Neutrophil (primary cell): ENCODE measurements at regions not wholly inside any gene's neighbourhood (a gene's known extent, or its start where the extent isn't known, plus 50 kb on each side); places are given as distances from the start of the nearest gene placed in this dataset.

Experiments used
- H3K27ac ChIP-seq: fragments of 200-600 bp; sonication (generic); 2 replicates; pipeline ENCODE4 v1.5.1; 2016; ENCODE audit warnings: mild to moderate bottlenecking, moderate library complexity
- H3K27me3 ChIP-seq: fragments of 200-600 bp; sonication (generic); 2 replicates; pipeline ENCODE4 v1.6.0; 2016; ENCODE audit warnings: mild to moderate bottlenecking
- H3K36me3 ChIP-seq: fragments of 200-600 bp; sonication (generic); 2 replicates; pipeline ENCODE4 v1.5.1; 2017
- H3K4me1 ChIP-seq, 2 experiments: fragments of 200-600 bp in 1 of 2; sonication (generic) in 1 of 2; 1 replicate in 1 of 2; 2 replicates in 1 of 2; pipeline versions ENCODE4 v1.5.1 to v1.6.1; 2013 to 2016; ENCODE audit warnings: low read depth in 1 of 2, low read length in 1 of 2, mild to moderate bottlenecking in 1 of 2, moderate library complexity in 1 of 2; ENCODE audit not compliant: control insufficient read depth in 1 of 2, insufficient read depth in 1 of 2
- H3K4me3 ChIP-seq, 2 experiments: fragments of 200-600 bp in 1 of 2; sonication (generic) in 1 of 2; 1 replicate in 1 of 2; 2 replicates in 1 of 2; pipeline ENCODE4 v1.5.1; 2013 to 2016; ENCODE audit warnings: low read depth in 1 of 2, low read length in 1 of 2, mild to moderate bottlenecking in 1 of 2, moderate library complexity in 1 of 2
- H3K9me3 ChIP-seq: fragments of 200-600 bp; sonication (generic); 2 replicates; pipeline ENCODE4 v1.5.1; 2016
- CTCF ChIP-seq: fragments of 200-600 bp; sonication (generic); IDR thresholded peaks from 2 replicates; pipeline ENCODE4 v1.5.1; 2016; ENCODE audit warnings: antibody characterized with exemption

GRCh38 chr3:13210221-13210975 lies 137.2 kb upstream of the IQSEC1 start:
- Histone ChIP-seq H3K36me3 (no peaks in the 10 kb centered on the region), H3K9me3 (no peaks in the 10 kb centered on the region), H3K27me3 (peaks cover 22% of the 10 kb centered on the region), H3K4me3 (no peak overlapping the region), H3K27ac (no peak overlapping the region), H3K4me1 (no peaks in the 10 kb centered on the region)
- TF ChIP-seq CTCF, result no peak

DNA sequence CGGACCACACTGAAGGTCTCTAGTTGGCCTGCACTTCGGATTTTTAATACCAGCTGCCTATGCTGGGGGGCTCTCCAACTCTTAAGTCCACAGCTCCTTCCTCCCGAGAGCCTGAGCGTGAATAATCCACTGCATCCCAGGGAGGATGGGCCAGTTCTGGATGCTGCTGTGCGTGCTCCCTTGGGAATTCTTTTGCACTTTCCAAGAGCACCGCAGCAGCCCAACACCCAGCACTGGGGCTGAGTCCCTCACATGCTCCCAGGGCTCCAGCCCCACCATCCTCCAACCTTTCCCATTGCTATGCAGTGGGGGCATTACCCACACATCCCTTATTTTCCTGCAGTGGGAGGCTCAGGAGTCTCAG lies 136.4 kb upstream of the IQSEC1 start:
- Histone ChIP-seq H3K9me3 (no peaks in the 10 kb centered on the region), H3K27me3 (peaks cover 30% of the 10 kb centered on the region), H3K4me3 (no peak overlapping the region), H3K4me1 (no peaks in the 10 kb centered on the region), H3K36me3 (no peaks in the 10 kb centered on the region), H3K27ac (no peak overlapping the region)
- TF ChIP-seq CTCF, result no peak

GRCh38 chr3:13208706-13209633 lies 135.7 kb upstream of the IQSEC1 start:
- no peak overlapping the region for H3K4me3 ChIP-seq
- H3K36me3 ChIP-seq, result no peaks in the 10 kb centered on the region
- no peaks in the 10 kb centered on the region for H3K9me3 ChIP-seq
- H3K27ac ChIP-seq, result no peak overlapping the region
- H3K27me3 ChIP-seq, result peaks cover 33% of the 10 kb centered on the region
- TF ChIP-seq CTCF, result no peak
- H3K4me1 ChIP-seq, result no peaks in the 10 kb centered on the region

DNA sequence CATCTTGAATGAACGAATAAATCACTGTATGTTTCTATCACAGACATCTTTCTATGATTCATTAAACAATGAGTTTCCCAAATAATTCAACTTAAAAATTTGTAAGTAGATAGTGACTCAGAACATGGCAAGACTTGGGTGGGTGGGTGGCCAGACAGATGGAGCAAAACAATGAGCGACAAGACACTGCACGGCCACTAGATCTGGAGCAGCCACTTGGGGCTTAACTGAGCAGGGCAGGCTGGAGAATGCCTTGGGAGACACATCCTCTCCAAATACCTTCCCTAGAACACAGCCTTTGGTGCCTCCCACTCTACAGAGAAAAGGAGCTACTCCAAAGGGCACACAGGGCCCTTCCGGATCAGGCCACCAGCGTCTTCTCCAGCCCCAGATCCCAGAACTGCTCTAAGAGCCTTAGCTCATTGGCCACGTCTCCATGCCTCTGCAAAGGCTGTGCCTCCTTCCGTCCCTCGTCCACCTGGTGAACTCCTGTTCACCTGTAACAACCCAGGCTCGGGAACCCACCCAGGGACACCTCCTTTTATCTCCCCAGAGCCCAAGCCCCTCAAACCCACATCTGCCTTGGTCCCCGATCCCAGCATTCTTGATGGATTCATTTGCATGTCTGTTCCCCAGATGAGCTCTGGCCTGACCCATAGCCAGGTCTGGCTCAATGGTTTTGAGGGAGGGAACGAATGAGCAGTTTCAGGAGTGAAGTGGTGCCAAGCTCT lies 134.9 kb upstream of the IQSEC1 start:
- H3K27me3 ChIP-seq, result peaks cover 42% of the 10 kb centered on the region
- no peak overlapping the region for H3K27ac ChIP-seq
- H3K36me3 ChIP-seq, result no peaks in the 10 kb centered on the region
- no peak overlapping the region for H3K4me3 ChIP-seq
- TF ChIP-seq CTCF, result no peak
- H3K9me3 ChIP-seq, result no peaks in the 10 kb centered on the region
- H3K4me1 ChIP-seq, result no peaks in the 10 kb centered on the region

GRCh38 chr3:13207578-13207922 lies 134.3 kb upstream of the IQSEC1 start:
- no peak for TF ChIP-seq CTCF
- H3K9me3 ChIP-seq, result no peaks in the 10 kb centered on the region
- peaks cover 48% of the 10 kb centered on the region for H3K27me3 ChIP-seq
- H3K27ac ChIP-seq, result no peak overlapping the region
- H3K36me3 ChIP-seq, result no peaks in the 10 kb centered on the region
- H3K4me3 ChIP-seq, result no peak overlapping the region
- no peaks in the 10 kb centered on the region for H3K4me1 ChIP-seq
